ENCODE measurements at regions not wholly inside any gene's neighbourhood (a gene's known extent, or its start where the extent isn't known, plus 50 kb on each side); places are given as distances from the start of the nearest gene placed in this dataset.

DNA sequence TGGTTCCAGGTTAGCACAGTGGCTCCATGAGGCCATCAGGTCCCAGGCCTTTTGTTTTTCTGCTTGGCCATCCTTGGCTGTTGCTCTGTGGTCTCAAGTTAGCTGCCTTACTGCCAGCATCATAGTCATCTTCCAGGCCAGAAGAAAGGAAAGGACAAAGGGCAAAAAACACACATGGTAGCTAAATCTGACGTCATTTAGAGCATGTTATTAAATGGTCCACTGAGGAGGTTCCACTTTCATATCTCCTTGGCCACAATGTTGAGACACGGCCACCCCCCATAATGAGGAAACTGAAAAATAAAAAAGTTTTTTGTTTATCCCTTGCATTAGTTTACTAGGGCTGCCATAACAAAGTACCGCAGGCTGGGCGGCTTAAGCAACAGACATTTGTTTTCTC lies 106.4 kb upstream of the NIPBL start:
- TF ChIP-seq POLR2AphosphoS5 (IDR thresholded peaks at IDR 0.05) = no peak
- TF ChIP-seq CTCF (IDR thresholded peaks at IDR 0.05) = no peak

All from transverse colon (tissue), 4 donors.